ENCODE measurements at regions not wholly inside any gene's neighbourhood (a gene's known extent, or its start where the extent isn't known, plus 50 kb on each side); places are given as distances from the start of the nearest gene placed in this dataset.

DNA sequence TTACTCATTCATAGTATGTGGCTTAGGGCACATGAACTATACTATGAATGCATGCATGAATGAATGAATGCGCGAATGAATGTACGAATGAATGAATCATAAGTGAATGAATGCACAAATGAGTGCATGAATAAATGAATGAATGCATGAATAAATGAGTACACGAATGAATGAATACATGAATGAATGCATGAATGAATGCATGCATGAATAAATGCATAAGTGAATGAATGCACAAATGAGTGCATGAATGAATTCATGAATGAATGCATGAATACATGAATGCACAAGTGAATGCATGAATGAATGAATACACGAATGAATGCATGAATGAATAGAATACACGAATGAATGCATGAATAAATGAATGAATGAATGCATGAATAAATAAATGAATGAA lies 52.5 kb upstream of the FCN1 start:
- Histone ChIP-seq H3K9me3 (no peaks in the 10 kb centered on the region), H3K27ac (no peak overlapping the region), H3K4me1 (no peaks in the 10 kb centered on the region), H3K4me2 (no peak overlapping the region), H3K4me3 (no peak overlapping the region)
- FAIRE-seq (no peak), DNase-seq (ENCODE audit: low read depth in 1 of 2, low spot score in 1 of 2) (no peak), ATAC-seq (no peak)
- TF ChIP-seq ZC3H11A (IDR thresholded peaks at IDR 0.05), result no peak
- TF ChIP-seq HDAC2 (IDR thresholded peaks at IDR 0.05), result no peak
- no peak for TF ChIP-seq TFCP2L1 (CRISPR knock-in tag; IDR thresholded peaks at IDR 0.05)
- TF ChIP-seq ZNF302 (CRISPR knock-in tag; IDR thresholded peaks at IDR 0.05), result no peak
- no peak for TF ChIP-seq HOXA7 (CRISPR knock-in tag; IDR thresholded peaks at IDR 0.05)
- no peak for TF ChIP-seq HOXB5 (CRISPR knock-in tag; IDR thresholded peaks at IDR 0.05)
- POLR2A ChIA-PET, result interaction anchor here (0.6 kb wide), 1 partner anchor 21 kb away, joined by 3 read pairs; no protein-coding TSS in a partner anchor
- CTCF ChIA-PET, result no interaction called here
- 47% methylated on average over 6 of the region's 6 CpGs for WGBS (ENCODE audit: missing lambda C conversion rate)

DNA sequence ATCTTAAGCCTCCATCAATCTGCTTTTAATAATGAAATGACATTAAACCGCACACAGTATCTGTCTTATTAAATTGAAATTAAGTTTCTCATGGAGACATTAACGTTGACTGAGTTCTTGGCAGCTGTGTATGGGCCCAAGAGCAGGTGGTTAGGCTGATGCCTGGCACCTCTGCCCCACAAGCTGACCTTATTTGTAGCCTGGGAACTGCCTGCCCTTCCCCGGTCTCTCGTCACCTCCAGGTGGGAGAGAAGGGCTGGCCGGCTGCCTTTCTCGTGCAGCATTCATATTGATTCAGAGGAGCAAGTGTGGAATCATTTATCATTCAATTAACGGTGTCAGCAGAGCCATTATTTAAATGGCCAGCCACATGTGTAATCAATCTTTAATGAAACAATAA lies 53.0 kb upstream of the FCN1 start:
- Histone ChIP-seq H3K4me2 (no peak overlapping the region), H3K4me1 (no peaks in the 10 kb centered on the region), H3K4me3 (no peak overlapping the region), H3K9me3 (no peaks in the 10 kb centered on the region), H3K27ac (no peak overlapping the region)
- POLR2A ChIA-PET, result interaction anchor here (0.6 kb wide), 1 partner anchor 22 kb away, joined by 3 read pairs; no protein-coding TSS in a partner anchor
- DNase-seq (ENCODE audit: low read depth in 1 of 2, low spot score in 1 of 2) (no peak), ATAC-seq (no peak), FAIRE-seq (no peak)
- TF ChIP-seq MYC (IDR thresholded peaks at IDR 0.05; ENCODE audit: borderline replicate concordance, low read length), result no peak
- TF ChIP-seq, protein P1, sequence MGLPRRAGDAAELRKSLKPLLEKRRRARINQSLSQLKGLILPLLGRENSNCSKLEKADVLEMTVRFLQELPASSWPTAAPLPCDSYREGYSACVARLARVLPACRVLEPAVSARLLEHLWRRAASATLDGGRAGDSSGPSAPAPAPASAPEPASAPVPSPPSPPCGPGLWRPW (IDR thresholded peaks at IDR 0.05), result no peak
- no peak for TF ChIP-seq HEYL (CRISPR knock-in tag; IDR thresholded peaks at IDR 0.05)
- TF ChIP-seq ZNF302 (CRISPR knock-in tag; IDR thresholded peaks at IDR 0.05), result no peak
- no peak for TF ChIP-seq ZSCAN20 (CRISPR knock-in tag; IDR thresholded peaks at IDR 0.05)
- TF ChIP-seq ZFP36 (IDR thresholded peaks at IDR 0.05; ENCODE audit: borderline replicate concordance, partially characterized antibody), result no peak
- no peak for TF ChIP-seq FOSL2 (IDR thresholded peaks at IDR 0.05)
- no peak for TF ChIP-seq FOSL2 (CRISPR knock-in tag; IDR thresholded peaks at IDR 0.05)
- no peak for TF ChIP-seq EHF (CRISPR knock-in tag; IDR thresholded peaks at IDR 0.05)
- no peak for TF ChIP-seq TFCP2L1 (CRISPR knock-in tag; IDR thresholded peaks at IDR 0.05)
- no peak for TF ChIP-seq FOXS1 (CRISPR knock-in tag; IDR thresholded peaks at IDR 0.05)
- TF ChIP-seq EHMT2 (IDR thresholded peaks at IDR 0.05; ENCODE audit: low read depth), result no peak
- no peak for TF ChIP-seq HOXB5 (CRISPR knock-in tag; IDR thresholded peaks at IDR 0.05)
- TF ChIP-seq ZC3H11A (IDR thresholded peaks at IDR 0.05), result no peak
- no peak for TF ChIP-seq JUN (IDR thresholded peaks at IDR 0.05)
- TF ChIP-seq, protein P2, sequence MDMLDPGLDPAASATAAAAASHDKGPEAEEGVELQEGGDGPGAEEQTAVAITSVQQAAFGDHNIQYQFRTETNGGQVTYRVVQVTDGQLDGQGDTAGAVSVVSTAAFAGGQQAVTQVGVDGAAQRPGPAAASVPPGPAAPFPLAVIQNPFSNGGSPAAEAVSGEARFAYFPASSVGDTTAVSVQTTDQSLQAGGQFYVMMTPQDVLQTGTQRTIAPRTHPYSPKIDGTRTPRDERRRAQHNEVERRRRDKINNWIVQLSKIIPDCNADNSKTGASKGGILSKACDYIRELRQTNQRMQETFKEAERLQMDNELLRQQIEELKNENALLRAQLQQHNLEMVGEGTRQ (IDR thresholded peaks at IDR 0.05), result no peak
- TF ChIP-seq MAZ (IDR thresholded peaks at IDR 0.05; ENCODE audit: borderline replicate concordance, low read depth, low read length), result no peak
- no peak for TF ChIP-seq CBX2 (IDR thresholded peaks at IDR 0.05; ENCODE audit: borderline replicate concordance, low read depth)
- TF ChIP-seq POLR2AphosphoS2 (conservative IDR thresholded peaks at IDR 0.05; ENCODE audit: low read length), result no peak
- TF ChIP-seq KDM5A (IDR thresholded peaks at IDR 0.05), result no peak
- CTCF ChIA-PET, result interaction anchor here (0.6 kb wide), 2 partner anchors 18 to 332 kb away, joined by 3 to 4 read pairs; no protein-coding TSS in a partner anchor
- 3% methylated on average over 7 of the region's 7 CpGs for WGBS (ENCODE audit: missing lambda C conversion rate)

DNA sequence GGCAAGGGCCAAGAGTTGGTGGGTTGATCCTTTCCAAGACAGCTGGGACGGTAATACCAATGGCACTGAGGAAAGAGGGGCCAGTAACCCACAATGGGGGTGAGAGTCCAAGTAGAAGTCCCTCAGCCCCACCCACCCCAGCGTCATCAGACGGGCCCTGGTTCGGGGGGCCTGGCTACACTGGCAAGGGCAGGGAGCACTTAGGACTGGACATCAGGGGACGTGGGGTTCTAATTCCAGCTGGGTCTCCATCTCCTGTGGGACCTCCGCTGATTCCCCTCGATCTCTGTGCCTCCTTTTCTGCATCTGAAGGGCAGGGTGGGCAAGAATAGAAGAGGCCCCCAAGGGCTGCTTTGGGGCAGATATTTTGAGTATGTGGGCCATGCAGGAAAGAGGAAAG lies 53.5 kb upstream of the FCN1 start:
- Histone ChIP-seq H3K4me3 (no peak overlapping the region), H3K4me2 (no peak overlapping the region), H3K9me3 (no peaks in the 10 kb centered on the region), H3K4me1 (no peaks in the 10 kb centered on the region), H3K27ac (no peak overlapping the region)
- no peak for DNase-seq (ENCODE audit: low read depth in 1 of 2, low spot score in 1 of 2)
- TF ChIP-seq TP53 (CRISPR knock-in tag; IDR thresholded peaks at IDR 0.05) (no peak), CBX2 (IDR thresholded peaks at IDR 0.05; ENCODE audit: borderline replicate concordance, low read depth) (no peak), FOSL2 (IDR thresholded peaks at IDR 0.05) (no peak), FOSL2 (CRISPR knock-in tag; IDR thresholded peaks at IDR 0.05) (no peak), HOXB5 (CRISPR knock-in tag; IDR thresholded peaks at IDR 0.05) (no peak), EP300 (IDR thresholded peaks at IDR 0.05) (no peak), NR3C1 (IDR thresholded peaks at IDR 0.05) (no peak), ZFP36 (IDR thresholded peaks at IDR 0.05; ENCODE audit: borderline replicate concordance, partially characterized antibody) (no peak), CEBPB (IDR thresholded peaks at IDR 0.05) (no peak)
- TF ChIP-seq, protein P3, sequence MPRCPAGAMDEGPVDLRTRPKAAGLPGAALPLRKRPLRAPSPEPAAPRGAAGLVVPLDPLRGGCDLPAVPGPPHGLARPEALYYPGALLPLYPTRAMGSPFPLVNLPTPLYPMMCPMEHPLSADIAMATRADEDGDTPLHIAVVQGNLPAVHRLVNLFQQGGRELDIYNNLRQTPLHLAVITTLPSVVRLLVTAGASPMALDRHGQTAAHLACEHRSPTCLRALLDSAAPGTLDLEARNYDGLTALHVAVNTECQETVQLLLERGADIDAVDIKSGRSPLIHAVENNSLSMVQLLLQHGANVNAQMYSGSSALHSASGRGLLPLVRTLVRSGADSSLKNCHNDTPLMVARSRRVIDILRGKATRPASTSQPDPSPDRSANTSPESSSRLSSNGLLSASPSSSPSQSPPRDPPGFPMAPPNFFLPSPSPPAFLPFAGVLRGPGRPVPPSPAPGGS (IDR thresholded peaks at IDR 0.05), result no peak
- TF ChIP-seq, protein P4, sequence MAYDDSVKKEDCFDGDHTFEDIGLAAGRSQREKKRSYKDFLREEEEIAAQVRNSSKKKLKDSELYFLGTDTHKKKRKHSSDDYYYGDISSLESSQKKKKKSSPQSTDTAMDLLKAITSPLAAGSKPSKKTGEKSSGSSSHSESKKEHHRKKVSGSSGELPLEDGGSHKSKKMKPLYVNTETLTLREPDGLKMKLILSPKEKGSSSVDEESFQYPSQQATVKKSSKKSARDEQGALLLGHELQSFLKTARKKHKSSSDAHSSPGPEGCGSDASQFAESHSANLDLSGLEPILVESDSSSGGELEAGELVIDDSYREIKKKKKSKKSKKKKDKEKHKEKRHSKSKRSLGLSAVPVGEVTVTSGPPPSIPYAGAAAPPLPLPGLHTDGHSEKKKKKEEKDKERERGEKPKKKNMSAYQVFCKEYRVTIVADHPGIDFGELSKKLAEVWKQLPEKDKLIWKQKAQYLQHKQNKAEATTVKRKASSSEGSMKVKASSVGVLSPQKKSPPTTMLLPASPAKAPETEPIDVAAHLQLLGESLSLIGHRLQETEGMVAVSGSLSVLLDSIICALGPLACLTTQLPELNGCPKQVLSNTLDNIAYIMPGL (CRISPR knock-in tag; IDR thresholded peaks at IDR 0.05; ENCODE audit: borderline replicate concordance), result no peak
- POLR2A ChIA-PET, result no interaction called here
- FAIRE-seq, result no peak
- no peak for ATAC-seq
- CTCF ChIA-PET, result interaction anchor here (0.6 kb wide), 2 partner anchors 18 to 332 kb away, joined by 3 to 4 read pairs; no protein-coding TSS in a partner anchor
- 14% methylated on average over 7 of the region's 7 CpGs for WGBS (ENCODE audit: missing lambda C conversion rate)

Data from A549 (cell line).